Erythroblast (primary cell): ENCODE measurements at regions not wholly inside any gene's neighbourhood (a gene's known extent, or its start where the extent isn't known, plus 50 kb on each side); places are given as distances from the start of the nearest gene placed in this dataset.
"Not testable (repeated sequence)": the region's sequence is repeated elsewhere in the genome, so short reads cannot be mapped to it uniquely, and the experiment has no call there.

Source experiments
- DNase-seq, 2 experiments: peaks; one replicate each; lab custom pipeline; 2025; lab: John Stamatoyannopoulos, UW
- GATA1 ChIP-seq: IDR thresholded peaks from 2 replicates; pipeline ENCODE4 v1.6.1; 2011; ENCODE audit warnings: low read depth, mild to moderate bottlenecking, control low read depth, low read length, moderate library complexity
- POLR2A ChIP-seq: IDR thresholded peaks from 2 replicates; pipeline ENCODE4 v1.6.1; 2011; ENCODE audit warnings: mild to moderate bottlenecking, low read length

DNA sequence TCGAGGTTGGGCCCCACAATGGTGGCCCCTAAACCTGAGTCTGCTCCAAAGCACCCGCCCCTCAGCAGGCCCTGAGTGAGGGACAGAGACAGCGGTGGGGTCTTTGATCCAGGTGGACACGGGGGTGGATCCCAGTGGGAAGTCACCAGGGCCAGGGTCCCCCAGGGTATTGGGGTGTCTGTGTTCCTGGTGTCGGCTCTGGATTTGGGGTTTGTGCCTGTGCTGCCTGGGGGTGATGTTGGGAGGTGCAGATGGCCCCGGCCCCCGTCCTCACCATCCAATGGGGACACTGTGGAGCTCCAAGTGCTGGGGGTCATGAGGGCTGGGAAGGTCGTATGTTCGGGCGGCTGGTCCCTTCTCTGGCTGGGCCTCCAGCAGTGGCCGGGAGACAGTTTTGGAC, 354.2 kb downstream of the TMEM121 start:
- no peak for TF ChIP-seq GATA1
- no peak for DNase-seq

DNA sequence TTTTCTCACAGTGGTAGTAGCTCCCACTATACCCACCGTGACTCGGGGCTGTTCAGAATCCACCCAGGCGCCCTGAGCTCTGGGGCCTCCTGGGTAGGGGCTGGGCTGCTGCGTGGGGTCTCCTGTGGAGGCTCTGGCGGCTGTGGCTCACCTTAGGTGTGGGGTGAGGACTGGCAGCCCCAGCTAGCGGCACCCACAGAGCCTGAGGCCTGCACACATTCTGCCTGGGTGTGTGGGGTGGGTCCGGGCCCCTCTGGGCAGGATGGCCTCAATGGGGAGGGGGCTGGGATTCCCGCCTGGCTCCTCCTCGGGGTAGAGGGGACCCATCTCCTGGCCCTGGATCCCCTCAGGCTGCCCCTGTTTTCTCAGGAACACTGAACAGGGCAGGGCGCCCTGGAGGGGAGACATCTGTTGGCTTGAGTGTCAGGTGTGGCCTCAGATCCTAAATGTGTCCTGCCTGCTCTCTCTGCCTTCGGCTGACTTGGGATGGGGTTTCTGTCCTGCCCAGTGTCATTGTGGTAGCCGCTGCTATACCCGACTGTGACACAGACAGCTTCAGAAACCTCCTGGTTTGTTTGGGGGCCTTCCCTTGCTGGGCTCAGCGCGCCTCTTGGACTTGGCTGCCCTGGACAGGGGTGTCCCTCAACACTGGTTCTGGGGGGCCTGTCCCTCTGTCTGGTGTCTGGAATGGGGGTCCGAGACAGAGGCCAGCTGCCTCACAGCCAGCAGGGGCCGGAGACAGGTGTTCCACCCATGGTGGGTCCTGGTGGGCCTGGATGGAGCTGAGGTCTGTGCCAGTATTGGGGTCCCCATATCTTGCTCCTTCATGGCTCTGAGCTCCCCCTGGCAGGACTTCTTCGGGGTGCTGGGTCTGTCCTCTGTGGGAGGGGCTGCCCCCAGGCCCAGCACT, 354.9 kb downstream of the TMEM121 start:
- no peak for DNase-seq
- TF ChIP-seq POLR2A: no peak
- TF ChIP-seq GATA1: no peak

DNA sequence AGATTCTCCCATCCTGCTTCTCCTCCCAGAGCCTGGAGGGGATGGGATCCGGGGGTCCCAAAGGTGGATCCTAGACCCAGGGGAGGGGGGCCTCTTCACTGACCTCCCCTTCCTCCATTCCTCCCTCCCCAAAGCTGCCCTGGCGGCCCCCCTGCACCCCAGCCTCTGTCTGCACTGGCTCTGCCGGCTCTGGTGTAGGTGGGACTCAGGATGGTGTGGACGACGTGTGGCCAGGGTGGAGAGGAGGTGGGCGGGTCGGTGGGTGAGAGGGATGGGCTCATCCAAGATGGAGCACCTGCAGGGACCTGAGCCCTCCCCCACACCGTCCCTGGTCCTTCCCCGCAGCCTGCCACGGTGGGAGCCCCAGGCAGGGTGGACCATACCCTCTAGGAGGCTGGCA, 355.6 kb downstream of the TMEM121 start:
- DNase-seq: not testable (repeated sequence)

DNA sequence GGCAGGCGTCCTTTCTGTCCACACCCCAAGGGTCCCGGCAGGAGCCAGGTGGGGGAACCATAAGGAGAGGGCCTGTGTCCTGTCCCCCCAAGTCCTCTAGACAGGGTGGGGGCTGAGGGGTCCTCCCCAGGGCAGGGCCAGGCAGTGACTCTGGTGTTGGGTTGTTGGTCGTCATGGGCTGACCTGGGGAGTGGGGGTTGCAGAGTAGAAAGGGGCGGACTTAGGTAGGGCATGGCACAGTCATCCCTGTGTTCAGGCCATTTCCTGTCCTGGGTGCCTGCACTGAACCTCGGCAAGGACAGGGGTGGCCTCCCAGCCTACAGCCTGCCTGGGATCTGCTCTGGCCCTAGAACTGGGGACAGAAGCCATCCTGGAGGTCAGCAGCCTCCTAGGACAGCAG, 356.2 kb downstream of the TMEM121 start:
- TF ChIP-seq GATA1 (no peak), POLR2A (no peak)
- DNase-seq: no peak

DNA sequence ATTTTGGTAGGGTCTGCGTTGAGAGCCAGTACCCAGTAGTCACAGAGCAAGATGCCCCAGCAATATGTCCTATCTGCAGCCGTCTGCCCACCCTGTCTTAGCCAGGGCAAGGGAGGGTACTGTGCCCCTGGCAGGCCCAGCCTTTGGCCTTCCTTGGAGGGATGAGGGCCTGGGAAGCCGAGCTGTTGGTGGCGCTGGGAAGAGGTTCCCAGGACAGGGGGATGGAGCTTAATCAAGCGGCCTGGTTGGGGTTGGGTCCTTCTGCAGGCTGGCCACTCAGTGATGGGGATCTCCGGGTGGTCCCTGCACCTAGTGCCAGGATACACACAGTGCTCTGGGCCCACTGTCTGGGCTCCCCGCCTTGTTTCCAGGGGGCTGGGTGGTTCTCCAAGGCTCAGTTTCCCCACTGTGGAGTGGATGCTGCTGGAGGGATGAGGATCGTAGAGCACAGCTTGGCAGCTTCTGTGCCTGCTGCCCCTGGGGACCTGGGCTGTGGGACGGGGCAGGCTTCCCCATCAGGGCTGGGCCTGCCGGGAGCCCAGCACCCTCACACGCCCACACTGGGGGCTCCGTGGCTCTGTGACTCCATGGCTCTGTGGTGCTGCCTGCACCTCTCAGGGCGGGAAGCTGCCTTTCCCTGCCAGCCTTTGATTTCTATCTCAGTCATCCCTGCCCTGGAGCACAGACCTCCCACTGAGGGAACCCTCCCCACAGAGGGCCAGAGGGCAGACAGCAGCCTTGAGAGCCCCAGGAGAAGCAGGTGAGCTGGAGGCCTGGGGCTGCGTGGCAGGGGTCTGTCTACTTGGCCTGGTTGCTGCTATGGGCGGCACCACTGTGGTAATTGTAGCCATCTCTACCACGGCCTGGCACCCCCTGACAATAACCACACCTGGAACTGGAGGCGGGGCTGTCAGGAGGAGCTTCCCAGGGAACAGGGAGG, 357.0 kb downstream of the TMEM121 start:
- TF ChIP-seq GATA1: no peak
- TF ChIP-seq POLR2A: no peak
- DNase-seq: no peak

DNA sequence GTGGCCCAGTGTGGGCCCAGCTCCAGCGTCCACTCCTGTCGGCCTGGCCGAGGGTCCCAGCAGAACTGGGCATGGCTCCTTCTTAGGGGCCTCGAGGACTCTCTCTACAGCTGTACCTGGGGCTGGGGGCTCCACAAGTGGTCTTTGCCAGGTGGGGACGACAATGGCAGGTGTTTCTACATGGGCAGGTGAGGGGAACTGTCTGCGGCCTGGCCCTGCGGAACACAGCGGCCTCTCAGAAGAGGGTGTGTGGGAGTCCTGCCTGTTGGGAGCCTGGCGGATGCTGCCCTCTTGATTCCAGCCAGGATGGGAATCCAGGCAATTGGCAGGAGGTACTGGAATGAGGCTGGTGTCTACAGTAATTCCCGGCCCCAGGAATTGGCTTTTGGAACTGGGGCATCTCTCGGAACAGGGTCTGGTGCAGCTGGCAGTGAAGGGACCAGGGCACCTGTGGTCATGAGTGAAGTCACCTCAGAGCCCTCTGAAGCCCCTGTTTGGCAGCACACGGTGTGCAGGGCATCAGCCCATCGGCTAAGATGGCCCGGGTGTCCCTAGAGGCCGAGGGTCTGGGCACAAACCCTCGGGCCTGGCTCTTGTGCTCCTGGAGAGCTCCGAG, 357.9 kb downstream of the TMEM121 start:
- not testable (repeated sequence) for DNase-seq

DNA sequence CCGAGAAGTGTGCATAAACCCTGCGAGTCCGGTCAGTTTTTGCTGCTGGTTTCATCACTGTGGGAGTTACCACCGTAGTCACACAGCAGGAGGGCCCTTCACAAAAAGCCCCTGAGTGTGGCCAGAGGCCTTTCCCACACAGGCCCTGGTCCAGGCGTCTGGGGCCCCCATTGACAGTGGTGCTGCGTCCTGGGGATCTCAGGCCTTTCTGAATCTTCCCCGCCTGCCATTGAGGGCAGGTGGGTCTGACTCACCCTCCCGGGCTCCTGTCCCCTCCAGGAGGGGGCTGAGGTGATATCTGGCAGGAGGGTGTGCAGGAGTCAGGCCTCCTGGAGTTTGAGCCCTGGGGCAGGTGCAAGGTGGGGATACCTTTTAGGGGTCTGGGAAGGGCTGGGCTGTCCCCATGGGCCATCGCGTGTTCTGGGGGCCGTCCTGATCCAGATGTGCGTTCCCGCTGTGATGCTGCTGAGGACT, 358.5 kb downstream of the TMEM121 start:
- DNase-seq: no peak
- no peak for TF ChIP-seq POLR2A
- no peak for TF ChIP-seq GATA1

DNA sequence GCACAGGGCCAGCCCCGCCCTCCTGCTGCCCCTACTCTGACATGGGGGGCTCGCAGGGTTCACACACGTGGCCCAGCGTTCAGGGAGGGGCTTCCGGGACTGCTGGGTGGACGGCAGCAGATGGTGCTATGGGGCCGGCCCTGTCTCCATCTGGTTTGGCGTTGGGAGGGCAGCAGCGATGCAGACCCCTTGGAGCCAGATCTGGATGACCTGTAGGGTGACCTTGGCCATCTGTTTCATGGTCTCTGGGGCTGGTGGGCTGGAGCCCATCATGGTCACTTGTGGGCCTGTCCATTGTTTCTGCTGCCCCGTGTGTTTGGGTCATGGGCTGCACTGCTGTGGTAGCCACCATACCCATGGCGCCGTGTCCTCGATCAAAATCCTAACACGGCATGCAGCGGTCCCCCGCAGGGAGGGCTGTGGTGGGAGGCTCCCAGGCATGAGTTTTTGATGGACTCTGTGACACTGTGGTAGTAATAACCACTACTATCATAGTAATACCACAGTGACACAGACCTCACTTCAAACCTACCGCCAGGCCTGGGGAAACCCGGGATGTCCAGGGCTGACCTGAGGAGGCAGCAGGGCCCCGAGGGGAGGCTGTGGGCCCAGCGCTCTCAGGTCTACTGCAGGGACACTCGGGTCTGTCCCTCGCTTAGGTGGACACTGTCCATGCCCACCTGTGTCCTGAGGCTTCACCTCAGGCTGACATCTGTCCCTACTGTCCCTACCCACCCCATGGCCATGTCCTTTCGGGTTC, 359.4 kb downstream of the TMEM121 start:
- TF ChIP-seq GATA1: no peak
- no peak for TF ChIP-seq POLR2A

DNA sequence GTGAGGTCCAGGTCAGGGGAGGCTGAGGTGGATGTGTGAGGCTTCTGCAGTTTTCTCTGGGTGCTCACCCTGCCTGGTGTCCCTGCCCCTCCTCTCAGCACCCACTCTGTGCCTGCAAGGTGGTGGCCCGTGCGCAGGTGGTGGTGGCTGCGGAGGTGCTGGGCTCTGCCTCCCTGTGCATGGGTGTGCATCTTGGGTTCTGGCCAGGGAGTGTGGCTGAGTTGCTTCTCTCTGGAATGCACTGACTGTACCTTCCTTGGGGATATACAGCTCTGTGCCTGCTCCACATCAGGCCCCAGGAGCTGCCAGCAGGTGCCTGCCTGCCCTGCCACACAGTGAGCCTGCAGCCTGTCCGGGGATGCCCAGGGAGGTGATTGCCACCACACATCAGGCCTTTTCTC, 360.4 kb downstream of the TMEM121 start:
- DNase-seq: not testable (repeated sequence)

More for the DNA sequence above, 359.4 kb downstream of the TMEM121 start:
- no peak for DNase-seq

DNA sequence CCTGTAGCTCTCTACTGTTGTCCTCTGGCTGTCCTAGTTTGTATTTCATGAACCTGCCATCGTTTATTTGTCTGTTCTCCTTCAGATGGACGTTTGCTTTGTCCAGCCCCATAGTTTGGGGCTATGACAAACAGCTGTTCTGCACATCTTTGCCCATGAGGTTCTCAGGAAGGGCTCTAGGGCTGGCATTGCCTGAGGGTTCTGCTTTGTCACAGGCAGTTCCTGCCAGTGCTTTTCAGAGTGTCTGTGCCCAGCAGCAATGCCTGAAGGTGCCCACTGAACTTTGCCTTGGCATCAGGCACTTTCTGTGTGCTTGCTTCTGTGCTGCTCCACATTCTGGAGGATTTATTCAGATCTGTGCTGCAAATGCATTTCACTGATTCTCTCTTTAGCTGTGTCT, 361.3 kb downstream of the TMEM121 start:
- TF ChIP-seq GATA1 (no peak), POLR2A (no peak)
- DNase-seq: no peak

DNA sequence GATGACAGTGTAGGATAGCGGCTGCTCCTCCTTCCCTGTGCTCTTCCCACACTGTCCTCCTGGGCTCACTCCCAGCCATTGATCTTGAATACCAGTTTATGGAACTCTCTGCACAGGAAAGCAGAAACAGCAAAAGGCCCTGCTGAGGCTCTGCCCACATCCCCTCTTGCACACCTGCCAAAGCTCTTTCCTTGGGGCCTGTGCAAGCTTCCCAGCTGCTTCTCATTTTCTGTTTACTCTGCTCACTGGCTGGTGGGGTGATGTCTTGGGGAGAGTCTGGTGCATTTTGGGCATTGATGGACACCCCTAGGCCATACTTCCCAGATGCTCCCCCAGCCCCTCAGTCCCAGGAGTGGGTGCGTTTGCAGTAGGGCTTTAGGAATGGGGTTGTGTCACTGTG, 361.8 kb downstream of the TMEM121 start:
- no peak for TF ChIP-seq GATA1
- DNase-seq: no peak

DNA sequence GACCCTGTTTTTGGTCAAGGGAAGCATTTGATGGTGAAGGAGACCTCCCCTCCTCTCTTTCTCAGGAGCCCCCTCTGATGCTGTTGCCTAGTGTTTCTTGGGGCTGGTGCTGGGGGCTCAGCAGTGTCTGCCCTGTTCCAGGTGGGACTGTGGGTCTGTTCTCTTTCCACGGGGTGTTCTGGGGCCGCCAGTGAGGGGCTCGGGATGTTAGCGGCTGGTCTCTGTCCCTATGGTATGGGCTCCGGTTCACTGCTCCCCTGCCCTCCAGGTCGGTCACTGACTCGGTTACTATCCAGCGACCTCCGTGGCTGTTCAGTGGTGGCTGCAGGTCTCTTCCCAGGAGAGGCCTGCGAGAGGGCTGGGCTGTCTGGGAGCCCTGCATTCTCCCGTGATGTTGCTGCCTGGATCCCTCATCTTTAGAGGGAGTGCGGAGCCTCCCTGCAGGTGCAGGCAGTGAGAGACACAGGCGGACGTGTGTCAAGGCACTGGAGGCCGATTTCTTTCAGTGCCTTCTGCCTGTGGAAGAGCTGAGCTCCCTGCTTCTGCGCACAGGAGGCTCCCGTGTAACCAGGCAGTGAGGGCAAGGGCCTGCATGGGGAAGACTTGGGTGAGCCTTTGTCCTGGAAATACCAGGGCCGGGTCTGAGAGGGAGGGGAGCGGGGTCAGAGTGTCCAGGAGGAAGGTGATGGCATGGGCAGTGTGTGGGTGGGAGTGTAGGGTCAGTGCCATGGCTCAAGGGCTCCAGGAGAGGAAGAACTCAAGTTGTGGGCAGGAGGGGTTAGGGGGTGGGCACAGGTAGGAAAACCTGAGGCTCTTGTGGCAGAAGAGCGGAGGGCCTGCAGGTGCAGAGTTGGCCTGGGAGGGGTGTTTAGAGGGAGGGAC, 362.6 kb downstream of the TMEM121 start:
- DNase-seq: no peak
- TF ChIP-seq POLR2A (no peak), GATA1 (no peak)
